ENCODE measurements at regions not wholly inside any gene's neighbourhood (a gene's known extent, or its start where the extent isn't known, plus 50 kb on each side); places are given as distances from the start of the nearest gene placed in this dataset.

- H3K9me2 ChIP-seq (ENCODE audit: insufficient read depth), result no peaks in the 10 kb centered on the region
- intact Hi-C loops (cut with micrococcal nuclease; ENCODE audit: unreplicated experiment), result no loop called here
- TF ChIP-seq EZH2 (IDR thresholded peaks at IDR 0.05; ENCODE audit: low read depth) (no peak), CTCF (conservative IDR thresholded peaks at IDR 0.05) (no peak)
- no peaks in the 10 kb centered on the region for H3K9me3 ChIP-seq (ENCODE audit: insufficient read depth, low read depth)
- BruUV-seq (replicated peaks), result no TSS peak
- DNase-seq, result no peak
- no peak overlapping the region for H3K4me3 ChIP-seq
- H3K4me2 ChIP-seq, result no peak overlapping the region
- CTCF ChIA-PET, result no interaction called here
- H3K4me1 ChIP-seq (replicated peaks; ENCODE audit: insufficient read depth), result no peaks in the 10 kb centered on the region
- peaks cover 95% of the 10 kb centered on the region for H3K27me3 ChIP-seq (ENCODE audit: insufficient read depth, low read depth)
- no peak overlapping the region for H3K27ac ChIP-seq
- no peak overlapping the region for H2AFZ ChIP-seq
- no peaks in the 10 kb centered on the region for H3K36me3 ChIP-seq (ENCODE audit: low read depth)
- H3F3A ChIP-seq (ENCODE audit: insufficient read depth, low read depth), result no peaks in the 10 kb centered on the region
- POLR2A ChIA-PET (ENCODE audit: unreplicated experiment), result no interaction called here
- H4K20me1 ChIP-seq (ENCODE audit: insufficient read depth), result no peaks in the 10 kb centered on the region
- no peaks in the 10 kb centered on the region for H3K79me2 ChIP-seq (ENCODE audit: low read depth)
These were observed 214.0 kb upstream of the B3GAT1 start for GRCh38 chr11:134626032-134626431.

- Histone ChIP-seq H3K79me2 (ENCODE audit: low read depth) (no peaks in the 10 kb centered on the region), H3K9me3 (ENCODE audit: insufficient read depth, low read depth) (no peaks in the 10 kb centered on the region), H4K20me1 (ENCODE audit: insufficient read depth) (no peaks in the 10 kb centered on the region), H3K4me1 (replicated peaks; ENCODE audit: insufficient read depth) (no peaks in the 10 kb centered on the region), H3K4me2 (no peak overlapping the region), H2AFZ (no peak overlapping the region), H3K9me2 (ENCODE audit: insufficient read depth) (no peaks in the 10 kb centered on the region), H3K27ac (no peak overlapping the region), H3K36me3 (ENCODE audit: low read depth) (no peaks in the 10 kb centered on the region), H3K4me3 (no peak overlapping the region), H3F3A (ENCODE audit: insufficient read depth, low read depth) (no peaks in the 10 kb centered on the region), H3K27me3 (ENCODE audit: insufficient read depth, low read depth) (peaks cover 95% of the 10 kb centered on the region)
- BruUV-seq (replicated peaks), result no TSS peak
- intact Hi-C loops (cut with micrococcal nuclease; ENCODE audit: unreplicated experiment), result no loop called here
- no peak for TF ChIP-seq CTCF (conservative IDR thresholded peaks at IDR 0.05)
- no peak for TF ChIP-seq EZH2 (IDR thresholded peaks at IDR 0.05; ENCODE audit: low read depth)
- ChIA-PET POLR2A (ENCODE audit: unreplicated experiment) (no interaction called here), CTCF (no interaction called here)
- no peak for DNase-seq
These were observed 213.6 kb upstream of the B3GAT1 start for GRCh38 chr11:134625631-134626030.

- intact Hi-C loops (cut with micrococcal nuclease; ENCODE audit: unreplicated experiment), result no loop called here
- Histone ChIP-seq H3K4me3 (no peak overlapping the region), H3F3A (ENCODE audit: insufficient read depth, low read depth) (no peaks in the 10 kb centered on the region), H3K9me3 (ENCODE audit: insufficient read depth, low read depth) (no peaks in the 10 kb centered on the region), H4K20me1 (ENCODE audit: insufficient read depth) (no peaks in the 10 kb centered on the region), H3K9me2 (ENCODE audit: insufficient read depth) (no peaks in the 10 kb centered on the region), H2AFZ (no peak overlapping the region), H3K79me2 (ENCODE audit: low read depth) (no peaks in the 10 kb centered on the region), H3K27me3 (ENCODE audit: insufficient read depth, low read depth) (peaks cover 94% of the 10 kb centered on the region), H3K27ac (no peak overlapping the region), H3K4me2 (no peak overlapping the region), H3K4me1 (replicated peaks; ENCODE audit: insufficient read depth) (no peaks in the 10 kb centered on the region), H3K36me3 (ENCODE audit: low read depth) (no peaks in the 10 kb centered on the region)
- no peak for TF ChIP-seq EZH2 (IDR thresholded peaks at IDR 0.05; ENCODE audit: low read depth)
- TF ChIP-seq CTCF (conservative IDR thresholded peaks at IDR 0.05), result no peak
- ChIA-PET POLR2A (ENCODE audit: unreplicated experiment) (no interaction called here), CTCF (no interaction called here)
- BruUV-seq (replicated peaks), result no TSS peak
- DNase-seq, result no peak
These were observed 213.1 kb upstream of the B3GAT1 start for GRCh38 chr11:134625151-134625550.
